Caco-2 (cell line): ENCODE measurements at regions not wholly inside any gene's neighbourhood (a gene's known extent, or its start where the extent isn't known, plus 50 kb on each side); places are given as distances from the start of the nearest gene placed in this dataset.

ENCODE experiments used
- BruUV-seq: library from RNA; stranded (reverse); fragments of 400-500 nt; replicated peaks from 2 replicates; lab custom pipeline; 2021; lab: Mats Ljungman, UMichigan
- CTCF ChIA-PET: fragments of 300-600 bp; sonication (Branson Sonifier 250); formaldehyde crosslinking; loops from one replicate; lab custom pipeline; 2022; ENCODE audit warnings: antibody characterized with exemption; lab: Charles Lee
- POLR2A ChIA-PET: fragments of 300-600 bp; sonication (Branson Sonifier 250); formaldehyde crosslinking; loops from one replicate; lab custom pipeline; 2022; ENCODE audit warnings: antibody characterized with exemption; lab: Charles Lee
- DNase-seq, 2 experiments: peaks; one replicate each; pipeline versions ENCODE4 v3.0.0 to v3.0.0-alpha.2; 2020 to 2022
- H3K27me3 ChIP-seq: replicated peaks from 2 replicates; pipeline ENCODE4 v1.6.0; 2011; ENCODE audit warnings: low read length; ENCODE audit not compliant: control insufficient read depth, insufficient read depth
- H3K36me3 ChIP-seq: 2 replicates; pipeline ENCODE4 v1.5.1; 2011; ENCODE audit warnings: low read length; ENCODE audit not compliant: control insufficient read depth, insufficient read depth
- H3K4me1 ChIP-seq: fragments of 250-450 bp; sonication (Bioruptor Pico); 2 replicates; pipeline ENCODE4 v1.5.1; 2020; ENCODE audit warnings: mild to moderate bottlenecking
- H3K4me3 ChIP-seq: 2 replicates; pipeline ENCODE4 v1.5.1; 2011; ENCODE audit warnings: low read depth, mild to moderate bottlenecking, control low read depth, low read length
- H3K9me3 ChIP-seq: fragments of 250-450 bp; sonication (Bioruptor Pico); 2 replicates; pipeline ENCODE4 v1.5.1; 2020; ENCODE audit warnings: mild to moderate bottlenecking, moderate library complexity
- H3K27ac Mint-ChIP-seq: one replicate; pipeline ENCODE4 v1.8.0; 2022; ENCODE audit warnings: mixed read lengths; ENCODE audit not compliant: unreplicated experiment
- H3K27me3 Mint-ChIP-seq: one replicate; pipeline ENCODE4 v1.8.0; 2022; ENCODE audit warnings: mixed read lengths; ENCODE audit not compliant: insufficient read depth, unreplicated experiment
- H3K36me3 Mint-ChIP-seq: one replicate; pipeline ENCODE4 v1.8.0; 2022; ENCODE audit warnings: mild to moderate bottlenecking, mixed read lengths; ENCODE audit not compliant: insufficient read depth, unreplicated experiment
- H3K4me1 Mint-ChIP-seq: one replicate; pipeline ENCODE4 v1.8.0; 2022; ENCODE audit warnings: low read depth, mixed read lengths; ENCODE audit not compliant: unreplicated experiment
- H3K4me3 Mint-ChIP-seq: one replicate; pipeline ENCODE4 v1.8.0; 2022; ENCODE audit warnings: mild to moderate bottlenecking, moderate library complexity, mixed read lengths; ENCODE audit not compliant: unreplicated experiment
- H3K9me3 Mint-ChIP-seq: one replicate; pipeline ENCODE4 v1.8.0; 2022; ENCODE audit warnings: mixed read lengths; ENCODE audit not compliant: unreplicated experiment
- CTCF ChIP-seq, 2 experiments: fragments of 200-600 bp in 1 of 2; IDR thresholded peaks; 1 replicate in 1 of 2; 2 replicates in 1 of 2; pipeline versions ENCODE4 v1.5.1 to v1.8.0; 2011 to 2022; ENCODE audit warnings: antibody characterized with exemption in 1 of 2, control low read depth in 1 of 2, inconsistent platforms in 1 of 2, low read depth in 1 of 2, low read length in 1 of 2, mild to moderate bottlenecking in 1 of 2, moderate library complexity in 1 of 2; ENCODE audit not compliant: insufficient read depth in 1 of 2, severe bottlenecking in 1 of 2, unreplicated experiment in 1 of 2
- intact Hi-C: fragments of 100-400 bp; cut with micrococcal nuclease; formaldehyde crosslinking; loops from one replicate; pipeline ENCODE4 v1.10.0; 2022; ENCODE audit not compliant: unreplicated experiment

- H3K27me3 Mint-ChIP-seq, result no peaks in the 10 kb centered on the region
- Histone ChIP-seq H3K9me3 (no peaks in the 10 kb centered on the region), H3K4me3 (no peak overlapping the region), H3K36me3 (no peaks in the 10 kb centered on the region), H3K4me1 (peaks cover 16% of the 10 kb centered on the region), H3K27me3 (no peaks in the 10 kb centered on the region)
- no peak for DNase-seq
- H3K9me3 Mint-ChIP-seq, result no peaks in the 10 kb centered on the region
- ChIA-PET POLR2A (no interaction called here), CTCF (no interaction called here)
- H3K4me3 Mint-ChIP-seq, result no peak overlapping the region
- peaks cover 9% of the 10 kb centered on the region for H3K36me3 Mint-ChIP-seq
- BruUV-seq, result no TSS peak
- no peak for TF ChIP-seq CTCF (IDR thresholded peaks at IDR 0.05; ENCODE audit: insufficient read depth in 1 of 2, low read depth in 1 of 2, low read length in 1 of 2, severe bottlenecking in 1 of 2, unreplicated experiment in 1 of 2)
- intact Hi-C loops, result no loop called here
- no peak overlapping the region for H3K27ac Mint-ChIP-seq
- H3K4me1 Mint-ChIP-seq, result peaks cover 26% of the 10 kb centered on the region
Measured at GRCh38 chr1:8261398-8261762, 56.5 kb upstream of the SLC45A1 start.

GRCh38 chr1:8259498-8260290, 58.2 kb upstream of the SLC45A1 start:
- intact Hi-C loops, result loop anchor here (1.0 to 5.0 kb wide), 3 partner anchors 55 to 232 kb away; partner anchors contain the start of gene ERRFI1
- ChIA-PET CTCF (interaction anchor here (0.5 to 1.0 kb wide), 5 partner anchors 47 to 271 kb away, joined by 3 read pairs; no protein-coding TSS in a partner anchor), POLR2A (interaction anchor here (0.6 kb wide), 2 partner anchors 14 to 112 kb away, joined by 3 to 6 read pairs; no protein-coding TSS in a partner anchor)
- no peaks in the 10 kb centered on the region for H3K27me3 ChIP-seq
- H3K36me3 Mint-ChIP-seq, result peaks cover 9% of the 10 kb centered on the region
- H3K27ac Mint-ChIP-seq, result peak overlapping the region; percentile 87
- no peaks in the 10 kb centered on the region for H3K9me3 ChIP-seq
- TF ChIP-seq CTCF (IDR thresholded peaks at IDR 0.05; ENCODE audit: insufficient read depth in 1 of 2, low read depth in 1 of 2, low read length in 1 of 2, severe bottlenecking in 1 of 2, unreplicated experiment in 1 of 2), result no peak
- peak overlapping the region; percentile 53 for H3K4me3 Mint-ChIP-seq
- no TSS peak for BruUV-seq
- H3K27me3 Mint-ChIP-seq, result no peaks in the 10 kb centered on the region
- H3K4me3 ChIP-seq, result peak overlapping the region; percentile 11; the same call in 1 of the 2 replicates
- H3K9me3 Mint-ChIP-seq, result no peaks in the 10 kb centered on the region
- H3K36me3 ChIP-seq, result no peaks in the 10 kb centered on the region
- H3K4me1 Mint-ChIP-seq, result peaks cover 26% of the 10 kb centered on the region
- DNase-seq, result peak in 1 of 2 experiments; percentile 25
- H3K4me1 ChIP-seq, result peaks cover 16% of the 10 kb centered on the region

GRCh38 chr1:8257621-8258020, 60.3 kb upstream of the SLC45A1 start:
- intact Hi-C loops, result loop anchor here (2.0 to 5.0 kb wide), 2 partner anchors 75 to 230 kb away; partner anchors contain the start of gene ERRFI1
- CTCF ChIA-PET, result no interaction called here

More at GRCh38 chr1:8257621-8258020, 60.3 kb upstream of the SLC45A1 start:
- Histone ChIP-seq H3K4me1 (peaks cover 16% of the 10 kb centered on the region), H3K27me3 (no peaks in the 10 kb centered on the region), H3K4me3 (no peak overlapping the region), H3K36me3 (no peaks in the 10 kb centered on the region), H3K9me3 (no peaks in the 10 kb centered on the region)
- Mint-ChIP-seq H3K4me3 (peak overlapping the region; percentile 48), H3K27me3 (no peaks in the 10 kb centered on the region), H3K27ac (peak overlapping the region; percentile 73), H3K36me3 (peaks cover 11% of the 10 kb centered on the region), H3K4me1 (peaks cover 26% of the 10 kb centered on the region), H3K9me3 (no peaks in the 10 kb centered on the region)
- BruUV-seq, result no TSS peak
- no peak for DNase-seq
- POLR2A ChIA-PET, result no interaction called here
- TF ChIP-seq CTCF (IDR thresholded peaks at IDR 0.05; ENCODE audit: insufficient read depth in 1 of 2, low read depth in 1 of 2, low read length in 1 of 2, severe bottlenecking in 1 of 2, unreplicated experiment in 1 of 2), result no peak
